NCI-H2081 (cell line): ENCODE measurements at regions not wholly inside any gene's neighbourhood (a gene's known extent, or its start where the extent isn't known, plus 50 kb on each side); places are given as distances from the start of the nearest gene placed in this dataset.

Experiments
- DNase-seq, 2 experiments: peaks; one replicate each; lab custom pipeline; 2025; lab: John Stamatoyannopoulos, UW

DNA sequence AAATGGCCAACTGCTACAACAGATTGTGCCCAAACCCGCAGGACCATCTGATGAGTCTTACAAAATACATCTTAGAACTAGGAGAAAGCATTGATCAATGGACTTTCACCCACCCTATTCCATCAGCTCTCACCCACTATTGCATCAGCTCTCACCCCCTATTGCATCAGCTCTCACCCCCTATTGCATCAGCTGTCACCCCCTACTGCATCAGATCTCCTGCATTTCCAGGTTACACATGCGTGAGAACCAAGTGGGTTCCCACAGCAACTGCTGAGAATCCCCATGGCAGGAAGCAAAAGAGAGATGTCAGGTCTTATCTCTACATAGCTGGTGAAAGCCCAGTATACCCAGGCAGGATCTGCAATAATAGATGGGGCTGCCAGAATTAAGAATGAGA is 533.5 kb downstream of the LTN1 start:
- DNase-seq: no peak

DNA sequence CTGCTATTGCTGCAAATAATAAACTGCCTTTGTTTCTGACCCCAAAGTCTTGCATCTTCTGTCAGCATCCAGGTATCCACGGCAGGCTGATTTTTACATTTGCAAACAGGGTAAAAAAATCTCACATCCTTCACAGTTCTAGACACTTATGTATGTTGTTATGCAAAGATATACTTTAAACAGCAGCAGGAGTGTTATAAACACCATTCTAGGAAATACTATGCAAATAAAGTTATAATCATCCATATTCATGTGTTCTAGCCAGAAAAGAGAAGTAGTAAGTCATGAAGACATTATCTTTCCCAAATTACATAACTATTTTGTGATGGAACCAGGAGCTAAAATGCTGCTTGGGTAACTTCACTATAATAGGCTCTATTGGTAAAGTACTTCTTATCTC is 534.2 kb downstream of the LTN1 start:
- no peak for DNase-seq

DNA sequence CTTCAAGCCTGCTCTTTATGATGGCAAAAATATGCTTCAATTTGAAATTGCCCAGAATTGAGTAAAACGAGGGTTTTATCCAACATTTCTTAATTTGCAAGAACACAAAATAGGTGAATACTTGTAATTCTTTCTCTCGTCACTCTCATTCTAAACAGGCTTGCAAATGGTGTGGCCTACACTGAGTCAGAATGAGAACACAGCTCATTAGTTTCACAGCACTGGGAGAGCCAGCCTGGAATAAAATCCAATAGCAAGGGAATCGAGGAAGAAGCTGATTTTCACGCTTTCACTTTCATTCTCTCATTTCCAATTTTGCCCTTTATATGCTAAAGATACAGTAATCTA is 537.5 kb downstream of the LTN1 start:
- DNase-seq: no peak

DNA sequence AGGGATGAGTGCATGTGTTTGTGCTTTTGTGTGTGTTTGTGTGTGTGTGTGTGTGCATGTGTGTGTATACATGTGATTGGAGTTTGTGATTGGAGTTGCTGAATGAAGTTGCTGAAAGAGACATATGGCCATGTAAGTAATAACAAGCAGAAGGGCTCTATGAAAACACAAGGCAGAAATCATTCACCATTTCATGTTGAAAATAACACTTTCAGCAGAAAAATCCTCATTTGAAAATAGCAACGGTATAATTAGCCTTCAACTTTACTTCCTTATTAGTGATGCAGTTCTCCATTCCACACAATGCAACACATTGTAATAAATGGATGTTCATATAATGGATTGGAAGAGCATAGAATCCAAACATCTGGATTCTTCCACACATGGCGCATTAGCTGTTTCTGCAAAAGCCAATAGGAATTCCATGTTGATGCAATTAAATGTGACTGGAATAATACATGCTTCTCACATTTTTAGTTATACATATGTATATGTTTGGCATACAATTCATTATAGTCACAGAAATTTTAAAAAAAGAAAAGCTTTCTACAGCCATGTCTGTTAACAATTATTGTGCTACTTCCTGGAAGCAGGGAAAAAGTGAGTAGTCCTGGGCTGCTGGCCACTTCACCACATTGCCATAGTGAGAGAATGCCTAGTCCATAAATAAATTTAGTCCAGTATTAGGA is 538.0 kb downstream of the LTN1 start:
- no peak for DNase-seq

DNA sequence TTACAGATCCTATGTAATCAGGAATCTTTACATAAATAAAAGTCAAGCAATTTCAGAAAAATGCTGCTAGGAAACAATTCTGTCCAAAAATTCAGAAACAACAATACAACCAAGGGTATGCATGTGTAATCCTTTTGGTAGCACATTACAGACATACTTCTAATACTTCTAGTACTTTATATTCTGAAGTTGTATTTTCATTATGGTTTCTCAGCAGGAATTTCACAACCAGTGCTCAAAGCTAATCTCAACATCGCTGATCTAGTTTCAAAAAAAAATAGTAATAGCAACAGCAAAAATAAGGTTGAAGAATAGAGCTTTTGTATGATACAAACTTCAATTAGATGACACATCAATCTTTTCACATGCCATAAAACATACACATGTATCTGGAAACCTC is 545.2 kb downstream of the LTN1 start:
- no peak for DNase-seq

DNA sequence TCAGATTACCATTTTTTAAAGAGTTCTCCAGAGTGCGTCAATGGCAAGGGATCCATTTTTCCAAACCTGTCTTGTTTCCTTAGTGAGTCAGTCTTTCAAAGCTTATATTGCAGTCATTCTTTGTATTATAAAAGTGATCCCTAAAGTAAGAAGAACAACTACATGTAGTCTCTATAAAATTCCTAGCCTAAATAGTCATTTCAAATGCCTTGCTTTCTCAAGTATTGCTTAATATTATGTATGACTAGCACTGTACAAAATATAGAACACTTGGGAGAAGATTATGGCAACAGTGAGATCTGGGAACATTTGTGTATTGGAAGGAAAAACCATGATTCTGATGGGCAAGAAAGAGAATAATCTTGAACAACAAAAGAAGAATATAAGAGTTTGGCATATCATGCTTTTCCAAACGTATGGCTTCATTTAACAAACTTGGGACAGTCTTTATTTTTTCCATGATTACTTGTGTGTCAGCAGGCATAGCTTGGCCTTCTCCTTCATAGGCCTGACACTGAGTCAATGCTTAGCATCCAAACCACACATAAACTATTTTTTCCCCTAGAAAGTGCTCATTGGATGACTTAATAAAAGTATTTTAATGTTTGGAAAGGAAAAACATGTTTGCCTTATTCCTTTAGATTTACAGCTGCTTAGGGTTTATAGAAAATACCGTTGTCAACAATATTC is 547.4 kb downstream of the LTN1 start:
- DNase-seq: no peak

DNA sequence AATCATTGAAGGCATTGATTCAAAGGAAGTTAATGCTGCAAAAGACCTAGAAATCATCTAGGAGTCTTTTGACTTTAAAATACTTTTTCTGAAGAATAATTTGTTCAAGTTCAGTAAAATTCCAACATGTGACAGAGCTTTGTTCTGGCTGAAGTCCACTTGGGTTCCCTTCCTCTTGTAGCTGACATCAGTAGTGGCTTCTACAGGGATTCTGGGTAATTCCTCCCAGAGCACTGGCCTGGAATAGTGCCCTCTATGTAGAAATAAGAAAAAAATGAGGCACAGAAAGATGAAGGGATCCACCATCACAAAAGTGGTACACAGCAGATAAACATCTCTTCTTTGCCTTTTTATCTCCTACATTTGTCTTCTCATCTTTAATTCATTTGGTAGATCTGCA is 548.1 kb downstream of the LTN1 start:
- no peak for DNase-seq

DNA sequence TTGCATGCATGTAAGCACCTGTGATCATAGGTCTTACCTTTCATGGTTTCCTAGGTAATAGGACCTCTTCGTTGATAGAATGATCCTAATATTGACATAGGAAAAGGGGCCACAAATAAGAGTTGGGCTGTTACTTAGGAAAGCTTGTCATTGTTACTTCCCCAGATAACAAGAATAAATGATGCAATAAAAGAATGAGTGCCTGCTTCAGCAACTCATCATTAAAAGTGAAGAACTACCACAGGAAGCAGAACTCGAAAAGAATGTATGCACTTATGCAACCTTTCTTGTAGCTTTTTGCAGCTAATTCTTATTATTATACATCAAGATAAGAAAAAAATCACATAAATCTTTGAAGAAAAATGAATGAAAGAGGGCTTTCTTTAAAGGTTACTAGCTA is 548.6 kb downstream of the LTN1 start:
- no peak for DNase-seq

DNA sequence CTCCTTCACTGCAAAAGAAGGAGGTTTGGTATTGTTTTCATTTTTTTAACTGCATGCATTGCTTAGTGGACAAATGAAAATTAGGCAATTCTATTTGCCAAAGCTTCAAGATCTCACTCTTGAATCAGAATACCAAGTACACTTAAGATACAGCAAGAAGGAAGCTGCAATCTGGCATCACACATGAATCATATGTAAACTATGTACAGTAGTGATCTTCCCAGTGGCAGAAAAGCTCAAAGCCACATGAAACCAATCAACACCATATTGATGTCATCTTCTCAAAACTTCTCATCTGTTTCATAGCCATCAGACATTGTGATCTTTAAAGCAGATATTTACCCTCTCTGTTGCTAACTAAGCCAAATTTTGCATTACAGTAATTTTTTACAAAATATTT is 550.1 kb downstream of the LTN1 start:
- DNase-seq: no peak

DNA sequence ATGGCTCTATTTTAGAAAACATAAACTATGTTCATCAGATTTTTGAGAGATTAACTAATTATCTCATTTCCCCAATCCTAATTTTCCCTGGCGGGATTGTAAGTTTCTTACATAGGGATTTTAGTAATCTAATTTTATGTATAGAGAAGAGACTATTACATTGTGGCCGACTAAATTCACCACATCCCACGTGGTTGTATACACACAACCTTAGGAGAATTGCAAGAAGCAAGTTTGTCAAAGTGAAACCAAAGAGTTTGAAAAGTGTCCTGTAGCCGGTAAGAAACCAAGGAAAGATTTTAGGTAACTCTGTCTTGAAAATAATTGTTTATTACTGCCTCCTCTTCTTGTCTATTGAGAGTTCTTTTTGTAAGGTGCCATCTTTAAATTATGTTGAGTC is 550.6 kb downstream of the LTN1 start:
- DNase-seq: no peak

DNA sequence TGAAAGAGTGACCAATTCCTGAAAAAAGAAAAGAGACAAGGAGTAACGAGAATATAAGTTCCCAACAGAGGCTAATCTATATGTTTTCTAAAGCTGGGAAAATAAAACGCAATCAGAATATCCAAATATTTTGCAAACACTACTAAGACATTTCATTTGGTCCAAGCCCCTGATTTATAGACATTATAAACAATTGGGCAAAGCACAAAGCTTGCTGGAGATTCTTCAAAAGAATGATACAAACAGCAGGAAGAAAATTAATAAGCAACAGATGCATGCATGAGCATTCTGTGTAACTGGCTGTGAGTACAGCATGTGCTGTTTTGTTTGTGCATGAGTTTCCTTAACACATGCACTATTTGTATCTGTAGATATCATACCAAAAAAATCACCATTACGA is 552.9 kb downstream of the LTN1 start:
- no peak for DNase-seq

DNA sequence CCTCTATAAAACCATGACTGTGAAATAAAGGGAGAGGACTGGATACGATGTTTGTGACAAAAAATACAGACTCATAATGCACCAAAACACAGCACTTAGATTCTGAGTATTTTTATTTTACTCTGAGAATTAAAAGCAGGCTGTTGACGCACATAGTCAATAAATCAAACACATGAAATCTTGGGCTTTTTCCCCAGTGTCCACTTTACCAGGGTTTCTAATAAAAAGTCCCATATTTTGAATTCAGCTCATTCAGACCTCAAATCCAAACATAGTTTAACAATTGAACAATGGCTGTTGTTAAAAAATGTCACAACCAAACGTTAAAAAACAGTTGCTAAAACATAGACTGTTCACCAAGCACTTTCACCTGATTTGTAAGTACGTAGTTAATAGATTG is 553.4 kb downstream of the LTN1 start:
- DNase-seq: no peak

DNA sequence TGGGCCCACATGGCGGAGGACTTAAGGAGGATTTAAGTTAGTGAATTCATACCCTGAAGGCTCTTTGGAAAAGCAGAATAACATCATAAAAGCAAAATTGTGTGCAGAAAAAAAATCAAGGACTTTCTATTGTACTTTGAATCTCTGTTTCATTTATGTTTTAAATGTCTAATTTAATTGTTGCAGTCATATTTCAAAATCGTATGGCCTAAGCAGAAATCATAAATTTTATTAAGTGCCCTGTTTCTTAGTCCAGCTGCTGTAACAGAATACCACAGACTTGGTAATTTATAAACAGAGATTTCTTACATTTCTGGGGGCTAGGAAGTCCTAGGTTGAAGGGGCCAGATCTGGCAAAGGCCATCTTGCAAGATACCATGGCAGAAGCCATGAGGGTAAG is 555.6 kb downstream of the LTN1 start:
- no peak for DNase-seq

DNA sequence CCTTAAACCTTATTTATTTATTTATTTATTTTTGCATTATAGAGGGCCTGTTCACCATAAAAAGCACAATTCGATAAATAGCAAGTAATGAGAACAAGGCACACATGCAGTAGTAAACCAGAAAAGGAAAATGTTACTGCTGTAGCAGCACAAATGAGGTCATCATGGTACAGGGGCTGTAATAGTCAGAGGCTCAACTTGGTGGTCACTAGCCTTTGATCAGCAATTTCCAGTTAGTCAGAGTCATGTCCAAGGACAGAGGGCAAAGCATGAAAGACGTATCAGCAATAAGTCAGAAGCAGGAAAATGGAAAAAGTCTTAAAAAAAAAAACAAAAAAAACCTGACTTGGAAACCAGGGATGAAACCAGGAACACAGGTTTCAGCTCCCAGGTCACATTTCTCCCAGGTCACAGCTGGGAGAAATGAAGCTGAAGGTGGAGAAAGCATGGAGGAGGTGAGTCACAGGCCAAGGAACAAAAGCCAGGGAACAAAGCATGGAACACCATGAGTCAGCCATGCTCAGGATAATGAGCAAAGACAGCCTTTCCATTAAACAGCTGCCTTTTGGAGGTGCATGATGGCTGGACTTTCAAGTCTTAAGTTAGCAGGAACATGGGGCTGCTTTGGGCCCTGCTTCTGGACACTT is 556.3 kb downstream of the LTN1 start:
- DNase-seq: no peak

DNA sequence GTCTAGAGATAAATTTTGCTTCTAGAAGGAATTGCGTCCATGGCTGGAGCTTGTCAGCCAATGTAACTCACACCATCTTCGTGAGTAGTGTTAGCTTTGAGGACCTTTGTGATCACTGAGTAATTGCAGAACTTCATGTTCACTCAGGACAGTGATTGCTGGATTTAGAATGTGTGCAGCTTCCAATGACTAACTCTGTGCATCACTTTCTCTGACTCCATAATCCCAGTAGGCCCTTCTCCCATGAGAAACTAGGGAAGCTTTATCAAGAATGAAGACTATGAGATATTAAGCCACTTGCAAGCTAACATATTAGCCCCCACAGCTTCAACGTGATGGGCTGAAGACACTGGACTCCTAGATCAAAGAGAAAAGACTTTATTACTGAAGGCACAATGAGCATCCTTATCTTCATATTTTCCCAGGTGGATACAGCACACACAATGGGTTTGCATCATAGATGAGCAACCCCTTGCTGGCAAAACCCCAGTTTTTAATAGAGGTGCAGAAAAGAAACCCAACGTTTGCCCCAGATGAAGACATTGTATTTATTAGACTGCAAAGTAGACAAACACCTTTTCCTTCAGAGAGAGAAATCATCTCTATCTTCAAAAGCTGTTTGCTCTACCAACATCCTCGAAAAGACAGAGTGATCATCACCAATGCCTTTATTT is 561.0 kb downstream of the LTN1 start:
- DNase-seq: no peak

DNA sequence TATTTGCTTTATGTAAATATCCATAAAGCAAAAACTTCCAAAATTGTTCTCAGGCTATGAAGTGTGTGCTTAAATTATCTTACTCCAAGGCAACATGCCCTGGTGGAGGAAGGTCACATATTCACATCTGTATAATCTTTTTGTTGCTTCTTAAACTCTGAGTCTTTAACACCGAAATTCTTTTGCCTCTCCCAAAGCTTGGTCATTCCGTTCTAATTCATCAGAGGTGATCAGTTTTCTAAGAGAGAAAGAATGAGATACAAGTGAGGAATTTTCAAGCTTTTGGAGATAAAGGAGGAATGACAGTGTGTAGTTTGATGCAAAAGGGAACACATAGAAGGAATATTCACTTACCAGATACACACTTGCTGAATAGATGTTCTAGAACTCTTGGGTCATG is 561.7 kb downstream of the LTN1 start:
- DNase-seq: no peak

DNA sequence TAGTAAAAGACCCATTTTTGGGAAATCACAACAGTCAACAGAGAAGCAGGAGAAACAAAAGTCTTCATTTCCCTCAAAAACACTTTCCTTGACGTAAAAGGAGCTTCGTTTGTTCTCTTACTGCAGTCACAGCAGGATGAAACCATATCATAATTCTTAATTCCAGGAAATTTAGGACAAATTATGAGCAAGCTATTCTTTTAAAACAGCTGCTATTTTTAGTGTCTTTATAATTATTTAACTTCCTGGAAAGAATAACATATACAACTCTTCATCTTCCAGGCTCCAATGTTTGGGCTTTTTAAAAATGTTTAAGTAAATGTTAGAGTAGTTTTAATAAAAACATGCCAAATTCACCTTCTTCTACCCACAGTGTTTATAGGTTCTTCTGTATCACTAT is 563.5 kb downstream of the LTN1 start:
- no peak for DNase-seq

DNA sequence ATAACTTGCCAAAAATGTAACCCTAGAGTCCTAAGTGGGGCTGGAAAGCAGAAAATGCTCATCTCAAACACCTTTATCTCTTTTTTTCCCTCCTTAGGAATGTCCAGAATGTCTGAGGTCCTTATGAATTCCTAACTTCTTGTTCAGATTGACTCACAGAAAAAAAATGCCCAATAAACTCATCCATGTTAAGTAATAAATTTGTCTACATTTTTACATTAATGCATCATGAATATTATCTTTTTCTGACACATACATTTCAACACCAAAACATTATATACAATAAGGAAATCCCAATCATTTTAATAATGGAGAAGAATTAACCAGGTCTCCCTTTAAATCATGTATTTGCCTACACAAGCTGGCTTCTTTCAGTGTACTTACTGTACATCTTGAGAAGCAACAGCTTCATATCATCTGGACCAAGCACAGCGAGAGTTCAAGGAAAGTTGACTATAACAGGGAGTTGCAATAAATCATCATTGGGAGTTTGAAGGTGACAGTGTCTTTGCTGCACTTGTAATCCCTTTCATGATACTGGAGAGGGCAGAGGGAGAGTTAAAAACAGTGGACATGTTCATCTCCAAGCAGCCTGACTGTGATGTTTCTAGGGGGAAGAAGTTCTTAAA is 565.2 kb downstream of the LTN1 start:
- no peak for DNase-seq

DNA sequence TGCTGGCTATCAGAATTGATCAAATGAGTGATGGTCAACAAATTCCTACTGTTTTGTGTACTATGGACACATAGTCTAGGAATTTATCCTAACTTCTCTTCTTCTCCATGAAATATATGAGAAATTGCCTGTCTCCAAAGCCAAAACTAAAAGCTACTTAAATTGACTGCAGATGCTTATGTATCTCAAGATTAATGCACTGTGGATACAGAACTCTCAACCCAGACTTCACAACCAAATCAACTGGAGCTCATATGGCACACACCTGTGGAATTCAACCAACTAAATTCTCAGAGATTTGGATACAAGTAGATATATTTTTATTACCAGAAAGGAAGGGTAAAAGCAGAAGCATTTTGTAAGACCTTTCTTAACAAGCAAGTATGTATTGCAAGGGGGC is 566.1 kb downstream of the LTN1 start:
- DNase-seq: no peak

DNA sequence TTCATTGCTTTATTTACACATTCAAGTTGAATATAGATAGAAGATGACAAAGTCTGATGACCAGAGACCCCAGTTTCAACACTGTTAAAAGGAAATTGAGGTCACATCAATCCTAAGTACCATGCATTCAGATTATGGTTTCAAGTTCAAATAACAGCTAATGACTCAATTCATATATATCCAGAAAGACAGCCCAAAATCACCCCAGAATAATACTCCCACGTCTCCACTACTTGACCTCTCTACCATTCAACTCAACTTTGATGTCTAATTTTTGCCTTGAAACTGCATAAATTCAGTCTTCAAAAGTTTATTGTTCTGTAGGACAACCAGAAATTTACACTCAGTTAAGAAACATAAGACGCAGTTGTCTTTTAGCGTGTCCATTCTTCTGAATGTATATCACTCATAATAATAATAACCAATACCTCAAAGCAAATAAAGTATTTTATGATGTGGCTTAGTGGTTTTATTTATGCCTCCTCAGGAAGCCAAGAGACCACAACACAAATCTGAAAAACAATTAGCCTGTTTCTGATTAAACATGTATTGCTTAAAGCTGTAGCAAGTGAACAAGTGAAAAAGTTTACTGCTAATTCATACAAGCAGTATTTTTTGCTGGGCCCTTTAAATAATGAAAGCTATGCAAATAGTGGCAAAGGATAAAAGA is 569.0 kb downstream of the LTN1 start:
- DNase-seq: no peak

DNA sequence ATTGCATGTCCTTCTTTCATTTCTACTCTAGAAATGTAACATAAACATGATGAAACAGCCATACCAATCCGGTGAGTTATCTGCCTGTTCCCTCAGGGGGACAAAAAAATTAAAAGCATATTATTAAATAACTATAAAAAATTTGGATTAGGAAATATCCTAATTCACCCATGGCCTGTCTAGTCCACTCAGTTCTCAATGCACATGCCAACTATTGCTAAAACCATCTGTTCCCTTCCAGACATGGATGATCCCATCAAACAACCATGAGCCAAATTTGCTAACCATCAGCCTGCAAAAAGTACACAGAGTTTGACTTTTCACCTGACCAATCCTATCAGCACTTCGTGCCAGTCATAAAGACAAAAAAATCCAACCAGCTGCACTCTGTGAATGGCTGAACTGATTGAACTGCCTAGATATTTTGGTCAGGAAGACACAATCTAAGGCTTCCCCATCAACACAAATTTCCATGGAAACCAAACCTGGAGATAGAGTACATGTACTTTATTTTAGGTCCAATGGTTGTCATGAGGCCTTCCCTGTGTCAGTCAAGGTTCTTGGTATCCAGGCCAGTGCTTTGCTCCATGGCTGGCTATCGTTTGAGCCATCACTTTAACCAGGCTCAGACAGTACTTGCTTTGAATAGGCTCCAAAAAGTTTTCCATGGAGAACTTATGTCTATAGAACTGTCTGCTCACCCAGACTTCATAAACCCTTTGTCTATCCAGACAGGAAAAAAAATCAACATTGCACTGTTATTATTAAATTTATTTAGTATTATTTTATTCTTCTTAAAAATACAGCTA is 570.8 kb downstream of the LTN1 start:
- no peak for DNase-seq
